ENCODE measurements at regions not wholly inside any gene's neighbourhood (a gene's known extent, or its start where the extent isn't known, plus 50 kb on each side); places are given as distances from the start of the nearest gene placed in this dataset.

- DNase-seq: no peak
Measured at GRCh38 chr12:42732908-42733411, 143.4 kb upstream of the PRICKLE1 start.

GRCh38 chr12:42730291-42730690 lies 140.7 kb upstream of the PRICKLE1 start:
- WGBS (ENCODE audit: insufficient coverage): 100% methylated on average over 1 of the region's 4 CpGs
- Histone ChIP-seq H2AFZ (ENCODE audit: insufficient read depth, low read depth, low read length, poor library complexity, severe bottlenecking) (no peak overlapping the region), H3K27me3 (ENCODE audit: control insufficient read depth in 2 of 2, insufficient read depth in 2 of 2, low read length in 2 of 2) (no peaks in the 10 kb centered on the region), H3K4me3 (replicated peaks in 1 of 3; ENCODE audit: low read depth in 2 of 3, low read length in 3 of 3) (no peak overlapping the region), H3K9ac (ENCODE audit: insufficient read depth, low read length, poor library complexity, severe bottlenecking) (no peak overlapping the region), H3K9me3 (replicated peaks in 1 of 2; ENCODE audit: control insufficient read depth in 1 of 2, insufficient read depth in 1 of 2, low read length in 2 of 2) (peaks cover 13 to 20% of the 10 kb centered on the region in 2 donors), H3K4me2 (replicated peaks; ENCODE audit: extremely low read depth, low read length, poor library complexity, severe bottlenecking) (no peak overlapping the region), H3K4me1 (ENCODE audit: control insufficient read depth in 1 of 2, insufficient read depth in 2 of 2, low read length in 2 of 2) (no peaks in the 10 kb centered on the region), H3K79me2 (ENCODE audit: insufficient read depth, low read length) (no peaks in the 10 kb centered on the region), H3K27ac (ENCODE audit: low read depth in 1 of 2, low read length in 2 of 2) (no peak overlapping the region), H4K20me1 (ENCODE audit: insufficient read depth, low read length) (no peaks in the 10 kb centered on the region), H3K36me3 (replicated peaks in 1 of 2; ENCODE audit: control insufficient read depth in 1 of 2, insufficient read depth in 2 of 2, low read length in 2 of 2) (no peaks in the 10 kb centered on the region)
- Mint-ChIP-seq H3K27ac (no peak overlapping the region), H3K4me3 (no peak overlapping the region), H3K9me3 (peaks cover 2 to 14% (median 5%) of the 10 kb centered on the region in 7 donors), H3K27me3 (ENCODE audit: low read depth in 3 of 3) (peaks cover 0 to 2% (median under 1%) of the 10 kb centered on the region in 3 donors), H3K4me1 (no peaks in the 10 kb centered on the region), H3K36me3 (no peaks in the 10 kb centered on the region)
- no peak for TF ChIP-seq CTCF (IDR thresholded peaks at IDR 0.05)
- intact Hi-C loops (cut with micrococcal nuclease): no loop called here
- no peak for DNase-seq

More at GRCh38 chr12:42732908-42733411, 143.4 kb upstream of the PRICKLE1 start:
- Histone ChIP-seq H2AFZ (ENCODE audit: insufficient read depth, low read depth, low read length, poor library complexity, severe bottlenecking) (no peak overlapping the region), H3K79me2 (ENCODE audit: insufficient read depth, low read length) (no peaks in the 10 kb centered on the region), H3K9ac (ENCODE audit: insufficient read depth, low read length, poor library complexity, severe bottlenecking) (no peak overlapping the region), H3K36me3 (replicated peaks in 1 of 2; ENCODE audit: control insufficient read depth in 1 of 2, insufficient read depth in 2 of 2, low read length in 2 of 2) (no peaks in the 10 kb centered on the region), H3K4me1 (ENCODE audit: control insufficient read depth in 1 of 2, insufficient read depth in 2 of 2, low read length in 2 of 2) (no peaks in the 10 kb centered on the region), H4K20me1 (ENCODE audit: insufficient read depth, low read length) (no peaks in the 10 kb centered on the region), H3K27me3 (ENCODE audit: control insufficient read depth in 2 of 2, insufficient read depth in 2 of 2, low read length in 2 of 2) (no peaks in the 10 kb centered on the region), H3K9me3 (replicated peaks in 1 of 2; ENCODE audit: control insufficient read depth in 1 of 2, insufficient read depth in 1 of 2, low read length in 2 of 2) (peaks cover 0 to 5% of the 10 kb centered on the region in 2 donors), H3K4me3 (replicated peaks in 1 of 3; ENCODE audit: low read depth in 2 of 3, low read length in 3 of 3) (no peak overlapping the region), H3K27ac (ENCODE audit: low read depth in 1 of 2, low read length in 2 of 2) (no peak overlapping the region), H3K4me2 (replicated peaks; ENCODE audit: extremely low read depth, low read length, poor library complexity, severe bottlenecking) (no peak overlapping the region)
- intact Hi-C loops (cut with micrococcal nuclease): no loop called here
- Mint-ChIP-seq H3K4me1 (no peaks in the 10 kb centered on the region), H3K27ac (no peak overlapping the region), H3K9me3 (peaks cover 0 to 9% (median 3%) of the 10 kb centered on the region in 7 donors), H3K27me3 (ENCODE audit: low read depth in 3 of 3) (peaks cover 0 to 2% (median 0%) of the 10 kb centered on the region in 3 donors), H3K4me3 (no peak overlapping the region), H3K36me3 (no peaks in the 10 kb centered on the region)
- no peak for TF ChIP-seq CTCF (IDR thresholded peaks at IDR 0.05)
- WGBS (ENCODE audit: insufficient coverage): no CpG with 5 or more reads among the region's 3 CpGs
